Retinal pigment epithelial cell (primary cell): ENCODE measurements at regions not wholly inside any gene's neighbourhood (a gene's known extent, or its start where the extent isn't known, plus 50 kb on each side); places are given as distances from the start of the nearest gene placed in this dataset.
A peak's percentile ranks its signal among the peaks of the same experiment; 100 is the strongest.
"Not testable (repeated sequence)": the region's sequence is repeated elsewhere in the genome, so short reads cannot be mapped to it uniquely, and the experiment has no call there.

Experiments
- DNase-seq: peaks from one replicate; pipeline ENCODE4 v3.0.0-alpha.2; 2010; ENCODE audit warnings: low read depth
- H3K4me3 ChIP-seq: 2 replicates; pipeline ENCODE4 v1.5.1; 2011; ENCODE audit warnings: mild to moderate bottlenecking, low read length, control low read depth, moderate library complexity
- TF ChIP-seq, protein P1 (sequence below): conservative IDR thresholded peaks from 2 replicates; pipeline ENCODE4 v1.5.1; 2011; ENCODE audit warnings: low read depth, low read length, control low read depth, inconsistent platforms

DNA sequence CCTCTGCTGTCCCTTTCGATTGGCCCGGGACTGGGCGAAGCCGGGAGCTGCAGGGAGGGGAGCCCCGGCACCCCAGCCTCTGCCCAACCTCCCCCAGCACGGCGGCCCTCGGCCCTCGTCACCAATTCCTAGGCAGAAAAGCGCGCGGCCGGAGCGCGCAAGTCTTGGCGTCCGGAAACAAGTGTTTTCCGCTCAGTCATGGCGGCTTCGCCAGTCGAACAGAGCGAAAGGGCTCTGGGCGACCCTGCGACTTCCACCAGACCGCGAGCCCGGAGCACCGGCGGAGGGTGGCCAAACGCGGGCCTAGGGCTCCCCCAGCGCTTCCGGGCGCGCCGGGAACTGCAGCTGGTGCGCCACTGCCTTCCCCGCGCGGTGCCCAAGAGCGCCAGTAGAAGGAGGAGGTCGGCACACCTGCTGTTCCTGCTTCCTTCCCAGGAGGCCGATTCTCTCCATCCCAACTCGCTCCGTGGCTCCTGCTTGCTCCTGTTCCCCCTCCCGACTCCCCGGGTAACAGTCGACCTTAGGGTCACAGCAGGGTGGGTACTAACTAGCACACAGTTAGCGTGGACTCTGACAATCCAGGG lies 729.9 kb downstream of the ZWINT start:
- peak; percentile 38 for DNase-seq
- TF ChIP-seq, protein P1, sequence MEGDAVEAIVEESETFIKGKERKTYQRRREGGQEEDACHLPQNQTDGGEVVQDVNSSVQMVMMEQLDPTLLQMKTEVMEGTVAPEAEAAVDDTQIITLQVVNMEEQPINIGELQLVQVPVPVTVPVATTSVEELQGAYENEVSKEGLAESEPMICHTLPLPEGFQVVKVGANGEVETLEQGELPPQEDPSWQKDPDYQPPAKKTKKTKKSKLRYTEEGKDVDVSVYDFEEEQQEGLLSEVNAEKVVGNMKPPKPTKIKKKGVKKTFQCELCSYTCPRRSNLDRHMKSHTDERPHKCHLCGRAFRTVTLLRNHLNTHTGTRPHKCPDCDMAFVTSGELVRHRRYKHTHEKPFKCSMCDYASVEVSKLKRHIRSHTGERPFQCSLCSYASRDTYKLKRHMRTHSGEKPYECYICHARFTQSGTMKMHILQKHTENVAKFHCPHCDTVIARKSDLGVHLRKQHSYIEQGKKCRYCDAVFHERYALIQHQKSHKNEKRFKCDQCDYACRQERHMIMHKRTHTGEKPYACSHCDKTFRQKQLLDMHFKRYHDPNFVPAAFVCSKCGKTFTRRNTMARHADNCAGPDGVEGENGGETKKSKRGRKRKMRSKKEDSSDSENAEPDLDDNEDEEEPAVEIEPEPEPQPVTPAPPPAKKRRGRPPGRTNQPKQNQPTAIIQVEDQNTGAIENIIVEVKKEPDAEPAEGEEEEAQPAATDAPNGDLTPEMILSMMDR: peak; percentile 71
- H3K4me3 ChIP-seq: peak overlapping the region; percentile 89

DNA sequence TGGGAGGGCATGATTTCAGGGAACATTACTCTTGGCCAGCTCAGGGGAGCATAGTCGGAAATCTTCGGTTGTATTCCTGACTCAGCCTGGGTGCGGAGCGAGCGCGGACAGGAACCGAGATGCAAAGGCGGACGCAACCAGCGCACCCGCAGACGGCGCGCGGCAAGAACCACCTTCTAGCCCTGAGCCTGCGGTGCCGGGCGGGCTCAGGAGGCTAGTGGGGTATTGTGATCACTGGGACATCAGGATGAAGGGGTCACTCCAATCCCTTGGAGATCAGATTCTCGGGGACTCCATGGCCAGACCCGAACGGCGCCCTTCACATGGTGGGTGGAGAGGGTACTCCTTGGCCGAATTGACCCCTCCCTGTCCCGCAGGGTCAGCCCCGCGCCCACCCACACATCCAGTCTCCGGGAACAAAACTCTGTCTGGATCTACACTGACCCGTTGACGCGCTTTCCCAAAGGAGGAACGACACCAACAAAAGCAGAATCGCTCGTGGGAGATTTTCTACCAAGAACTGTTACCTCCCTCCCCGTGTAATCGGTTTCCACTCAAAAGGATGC lies 730.5 kb downstream of the ZWINT start:
- TF ChIP-seq, protein P1: no peak
- DNase-seq: no peak
- H3K4me3 ChIP-seq: peak overlapping the region; percentile 89

DNA sequence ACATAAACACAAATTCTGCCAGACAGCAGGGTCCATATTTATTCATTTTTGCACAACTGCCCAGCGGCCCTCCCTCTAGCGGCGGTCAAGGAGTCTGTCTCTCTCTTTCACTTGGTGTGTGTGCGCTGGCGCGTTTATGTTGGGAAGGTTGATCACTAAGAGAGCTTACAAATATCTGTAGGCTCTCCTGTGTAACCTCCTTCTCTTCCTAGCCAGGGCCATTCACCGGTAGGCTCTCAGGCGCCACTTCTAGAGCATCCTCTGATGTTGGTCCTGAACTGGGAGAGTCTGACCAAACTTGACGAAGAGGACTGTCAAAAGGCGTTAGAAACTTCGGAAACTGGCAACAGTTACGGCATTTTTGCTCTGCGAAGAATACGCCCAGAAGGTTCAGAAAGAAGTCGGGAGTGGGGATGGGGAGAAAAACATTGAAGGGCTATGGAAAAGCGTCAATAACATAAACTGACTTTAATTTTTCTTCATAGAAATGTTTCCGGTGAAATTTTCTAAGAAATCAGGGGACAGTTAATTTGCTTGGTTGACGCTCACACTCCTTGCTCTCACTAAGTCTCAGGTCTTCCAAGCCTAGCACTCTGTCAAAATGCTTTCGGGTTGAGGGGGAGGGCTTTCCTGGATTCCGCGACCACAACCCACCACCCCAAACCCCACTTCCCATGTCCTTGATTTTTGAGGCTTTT lies 731.1 kb downstream of the ZWINT start:
- peak; percentile 53 for DNase-seq
- peak overlapping the region; percentile 89 for H3K4me3 ChIP-seq
- TF ChIP-seq, protein P1: peak; percentile 94

DNA sequence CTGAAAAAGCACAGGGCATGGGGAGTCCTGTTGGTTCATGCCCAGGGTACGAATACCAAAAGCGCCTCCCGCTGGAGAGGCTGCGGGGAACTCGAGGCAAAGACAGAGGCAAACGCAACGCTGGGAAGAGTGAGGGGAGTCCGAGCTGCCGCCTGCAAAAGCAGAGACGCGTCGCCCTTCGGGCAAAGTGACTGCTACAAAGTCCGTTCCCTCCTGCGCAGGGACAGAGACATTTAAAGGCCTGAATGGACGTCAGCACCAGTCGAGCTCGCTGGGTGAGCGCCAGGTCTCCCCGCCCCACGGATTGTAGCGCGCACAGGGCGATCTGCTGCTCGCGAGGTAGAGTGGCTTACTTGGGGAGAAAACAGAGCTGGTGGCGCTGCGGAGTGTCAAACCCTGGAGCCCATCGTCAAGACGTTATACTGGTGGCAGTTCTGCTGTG lies 732.8 kb downstream of the ZWINT start:
- TF ChIP-seq, protein P1: peak; percentile 37
- DNase-seq: no peak
- peak overlapping the region; percentile 63 for H3K4me3 ChIP-seq

DNA sequence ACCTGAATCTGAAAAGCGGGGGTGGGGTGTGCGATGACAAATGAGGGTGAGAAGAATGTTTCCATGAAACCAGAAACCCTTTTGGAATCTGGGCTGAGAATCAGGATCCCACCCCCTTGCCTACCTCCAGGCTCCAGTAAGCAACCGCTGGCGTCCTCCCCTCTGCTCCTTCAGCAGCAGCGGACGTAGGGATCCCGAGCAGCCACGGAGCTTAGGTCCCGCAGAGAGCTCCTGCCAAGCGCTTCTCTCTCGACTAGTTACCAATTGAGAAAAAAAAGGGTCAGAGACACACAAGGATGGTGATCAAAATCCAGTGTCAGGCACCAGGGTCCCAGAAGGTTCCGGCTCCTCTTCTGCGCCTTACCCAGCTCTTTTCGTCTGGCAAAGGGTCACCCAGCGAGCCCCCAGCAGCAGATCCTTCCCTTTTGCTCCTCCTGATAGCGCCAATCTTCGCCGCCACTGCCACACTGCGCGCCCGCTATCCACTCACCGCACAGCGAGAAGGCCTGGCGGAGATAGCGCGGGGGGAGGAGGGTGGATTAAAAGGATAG lies 733.5 kb downstream of the ZWINT start:
- H3K4me3 ChIP-seq: peak overlapping the region; percentile 63
- TF ChIP-seq, protein P1: no peak

DNA sequence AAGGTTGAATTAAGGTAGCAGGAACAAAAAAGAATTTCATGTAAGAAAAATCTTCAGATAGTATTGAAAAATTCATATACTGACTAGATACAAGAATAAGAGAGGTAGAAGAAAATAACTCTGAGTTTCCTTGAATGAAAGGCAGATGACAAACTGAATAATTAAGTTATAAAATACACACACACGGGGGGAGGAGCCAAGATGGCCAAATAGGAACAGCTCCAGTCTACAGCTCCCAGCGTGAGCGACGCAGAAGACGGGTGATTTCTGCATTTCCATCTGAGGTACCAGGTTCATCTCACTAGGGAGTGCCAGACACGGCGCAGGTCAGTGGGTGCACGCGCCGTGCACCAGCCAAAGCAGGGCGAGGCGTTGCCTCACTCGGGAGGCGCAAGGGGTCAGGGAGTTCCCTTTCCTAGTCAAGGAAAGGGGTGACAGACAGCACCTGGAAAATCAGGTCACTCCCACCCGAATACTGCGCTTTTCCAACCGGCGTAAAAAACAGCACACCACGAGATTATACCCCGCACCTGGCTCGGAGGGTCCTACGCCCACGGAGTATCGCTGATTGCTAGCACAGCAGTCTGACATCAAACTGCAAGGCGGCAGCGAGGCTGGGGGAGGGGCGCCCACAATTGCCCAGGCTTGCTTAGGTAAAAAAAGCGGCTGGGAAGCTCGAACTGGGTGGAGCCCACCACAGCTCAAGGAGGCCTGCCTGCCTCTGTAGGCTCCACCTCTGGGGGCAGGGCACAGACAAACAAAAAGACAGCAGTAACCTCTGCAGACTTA lies 759.2 kb downstream of the ZWINT start:
- peak overlapping the region; percentile 56 for H3K4me3 ChIP-seq
- DNase-seq: not testable (repeated sequence)

More for the DNA sequence above, 733.5 kb downstream of the ZWINT start:
- no peak for DNase-seq

DNA sequence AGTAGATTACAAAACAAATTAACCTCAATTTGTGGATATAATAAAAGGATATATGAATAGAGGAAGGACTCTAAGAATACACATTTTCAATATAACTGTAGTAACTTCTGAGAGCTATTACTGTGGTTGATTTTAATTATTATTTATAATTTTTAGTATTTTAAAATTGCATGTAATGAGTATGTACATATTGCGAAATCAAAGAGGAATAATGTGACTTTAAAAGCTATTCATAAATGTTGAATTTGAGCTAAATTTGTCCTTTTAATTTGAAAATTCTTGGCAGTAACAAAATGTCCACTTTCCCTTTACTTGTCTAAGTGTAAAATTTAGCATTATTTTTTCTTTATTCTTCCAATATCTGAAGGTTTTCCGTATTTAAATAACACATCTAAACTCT lies 750.6 kb upstream of the PCDH15 start:
- TF ChIP-seq, protein P1: no peak
- H3K4me3 ChIP-seq: no peak overlapping the region
- DNase-seq: no peak
